GM13977 (cell line): ENCODE measurements at regions not wholly inside any gene's neighbourhood (a gene's known extent, or its start where the extent isn't known, plus 50 kb on each side); places are given as distances from the start of the nearest gene placed in this dataset.

ENCODE experiments used
- DNase-seq: peaks from one replicate; pipeline ENCODE4 v3.0.0; 2012; ENCODE audit warnings: low spot score
- in situ Hi-C: fragments of 300-500 bp; cut with MboI; formaldehyde crosslinking; loops from one replicate; pipeline ENCODE4 v1.12.0; 2022; ENCODE audit warnings: low sequenced_read_pairs, low pct_unique_long_range_greater_than_20kb, mixed read lengths, inconsistent platforms; ENCODE audit not compliant: unreplicated experiment
- TF ChIP-seq, protein P1 (sequence below): IDR thresholded peaks from 2 replicates; pipeline ENCODE4 v1.5.1; 2012; ENCODE audit warnings: mild to moderate bottlenecking, control low read depth; ENCODE audit not compliant: insufficient read depth; ENCODE audit errors: extremely low read depth, missing control alignments

DNA sequence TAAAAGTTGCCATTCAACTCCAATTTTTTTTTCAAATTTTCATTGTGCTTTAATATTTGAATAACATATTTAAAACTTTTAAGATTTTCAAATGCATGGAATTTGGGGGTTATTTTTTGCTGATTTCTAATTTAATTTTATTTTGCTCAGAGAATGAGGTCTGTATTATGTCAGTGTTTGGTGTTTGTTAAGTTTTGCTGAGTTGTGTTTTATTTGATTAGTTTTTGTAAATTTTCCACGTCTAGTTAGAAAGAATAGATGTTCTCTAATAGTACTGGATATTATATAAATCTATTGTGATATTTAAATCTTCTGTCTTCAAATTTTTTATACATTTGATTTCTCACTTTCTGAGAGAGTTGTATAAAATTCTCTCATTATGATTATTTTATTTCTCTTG is 145.9 kb downstream of the MACIR start:
- DNase-seq: no peak
- TF ChIP-seq, protein P1, sequence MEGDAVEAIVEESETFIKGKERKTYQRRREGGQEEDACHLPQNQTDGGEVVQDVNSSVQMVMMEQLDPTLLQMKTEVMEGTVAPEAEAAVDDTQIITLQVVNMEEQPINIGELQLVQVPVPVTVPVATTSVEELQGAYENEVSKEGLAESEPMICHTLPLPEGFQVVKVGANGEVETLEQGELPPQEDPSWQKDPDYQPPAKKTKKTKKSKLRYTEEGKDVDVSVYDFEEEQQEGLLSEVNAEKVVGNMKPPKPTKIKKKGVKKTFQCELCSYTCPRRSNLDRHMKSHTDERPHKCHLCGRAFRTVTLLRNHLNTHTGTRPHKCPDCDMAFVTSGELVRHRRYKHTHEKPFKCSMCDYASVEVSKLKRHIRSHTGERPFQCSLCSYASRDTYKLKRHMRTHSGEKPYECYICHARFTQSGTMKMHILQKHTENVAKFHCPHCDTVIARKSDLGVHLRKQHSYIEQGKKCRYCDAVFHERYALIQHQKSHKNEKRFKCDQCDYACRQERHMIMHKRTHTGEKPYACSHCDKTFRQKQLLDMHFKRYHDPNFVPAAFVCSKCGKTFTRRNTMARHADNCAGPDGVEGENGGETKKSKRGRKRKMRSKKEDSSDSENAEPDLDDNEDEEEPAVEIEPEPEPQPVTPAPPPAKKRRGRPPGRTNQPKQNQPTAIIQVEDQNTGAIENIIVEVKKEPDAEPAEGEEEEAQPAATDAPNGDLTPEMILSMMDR: no peak
- in situ Hi-C loops: no loop called here

DNA sequence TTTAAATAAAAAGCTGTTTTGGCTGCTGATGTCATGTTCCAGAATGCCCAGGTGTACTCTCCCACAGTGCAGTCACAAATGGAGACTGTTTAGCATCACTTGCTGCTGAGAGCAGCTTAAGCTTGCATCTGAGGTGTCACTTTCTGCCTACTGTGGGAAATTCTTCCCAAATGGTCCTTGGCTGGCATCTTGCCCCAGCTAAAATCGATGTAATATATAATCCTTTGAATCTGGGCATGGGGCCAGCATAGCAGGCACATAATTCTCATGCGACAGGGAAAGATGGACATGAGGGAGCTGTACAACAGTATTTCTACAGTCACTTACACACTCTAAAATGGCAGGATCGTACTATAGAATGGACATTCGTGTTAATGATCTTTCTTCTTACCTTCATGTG is 144.3 kb downstream of the MACIR start:
- DNase-seq: no peak
- TF ChIP-seq, protein P1: no peak
- in situ Hi-C loops: no loop called here

DNA sequence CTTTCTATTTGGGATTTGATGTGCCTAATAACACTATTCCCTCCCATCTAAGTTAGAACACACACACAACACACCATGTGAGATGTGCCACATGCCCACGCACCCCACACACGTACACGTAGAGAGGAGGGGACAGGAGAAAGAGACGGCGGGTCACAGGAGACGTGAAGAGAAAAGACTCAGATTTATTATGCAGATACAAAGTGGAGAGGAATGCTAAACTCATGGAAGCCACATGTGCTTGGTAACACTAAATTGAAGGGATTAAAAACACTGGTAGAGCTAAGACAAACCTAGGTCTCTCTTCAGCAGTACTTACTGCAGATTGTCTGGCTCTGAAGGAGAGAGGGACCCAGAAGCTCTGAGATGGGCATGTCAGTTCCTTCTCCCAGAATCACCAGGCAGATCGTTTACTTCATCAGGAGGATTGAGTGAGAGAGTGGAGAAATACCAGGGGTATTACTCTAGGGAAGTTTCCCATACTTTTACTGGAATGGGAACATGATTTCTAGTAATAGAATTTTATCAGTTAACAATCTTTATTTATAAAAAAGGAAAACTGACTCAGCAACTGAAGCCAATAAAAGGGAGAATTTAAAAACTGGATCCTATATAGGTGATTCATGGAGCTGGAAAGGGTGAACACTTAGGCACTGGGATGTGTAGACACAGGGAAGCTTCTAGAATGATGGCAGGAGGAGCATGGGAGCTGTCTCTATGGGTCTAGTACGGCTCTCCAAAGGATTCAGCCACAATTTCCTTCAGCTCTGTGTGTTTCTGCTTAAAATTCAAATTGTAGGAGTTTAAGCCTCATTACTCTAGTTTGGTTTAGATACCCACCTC is 139.4 kb downstream of the MACIR start:
- no peak for DNase-seq
- TF ChIP-seq, protein P1: no peak
- in situ Hi-C loops: no loop called here

DNA sequence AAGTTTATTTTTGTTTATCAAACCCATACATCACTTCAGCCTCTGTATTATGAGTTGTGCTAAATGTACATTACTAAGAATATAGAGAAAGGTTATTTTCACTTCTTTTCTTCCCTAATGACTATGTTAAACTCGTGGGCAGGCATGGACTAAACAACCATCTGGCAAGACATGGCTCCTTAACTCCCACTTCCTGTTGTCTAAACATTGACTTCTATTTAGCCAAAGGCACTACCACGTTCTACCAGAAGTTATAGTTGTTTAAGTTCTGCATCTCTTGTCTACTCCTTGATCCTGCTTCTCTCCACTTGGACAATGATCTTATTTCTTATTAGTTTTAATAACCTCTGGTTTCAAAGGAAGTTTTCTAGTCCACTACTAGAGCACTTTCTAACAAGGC is 136.1 kb downstream of the MACIR start:
- no peak for DNase-seq

DNA sequence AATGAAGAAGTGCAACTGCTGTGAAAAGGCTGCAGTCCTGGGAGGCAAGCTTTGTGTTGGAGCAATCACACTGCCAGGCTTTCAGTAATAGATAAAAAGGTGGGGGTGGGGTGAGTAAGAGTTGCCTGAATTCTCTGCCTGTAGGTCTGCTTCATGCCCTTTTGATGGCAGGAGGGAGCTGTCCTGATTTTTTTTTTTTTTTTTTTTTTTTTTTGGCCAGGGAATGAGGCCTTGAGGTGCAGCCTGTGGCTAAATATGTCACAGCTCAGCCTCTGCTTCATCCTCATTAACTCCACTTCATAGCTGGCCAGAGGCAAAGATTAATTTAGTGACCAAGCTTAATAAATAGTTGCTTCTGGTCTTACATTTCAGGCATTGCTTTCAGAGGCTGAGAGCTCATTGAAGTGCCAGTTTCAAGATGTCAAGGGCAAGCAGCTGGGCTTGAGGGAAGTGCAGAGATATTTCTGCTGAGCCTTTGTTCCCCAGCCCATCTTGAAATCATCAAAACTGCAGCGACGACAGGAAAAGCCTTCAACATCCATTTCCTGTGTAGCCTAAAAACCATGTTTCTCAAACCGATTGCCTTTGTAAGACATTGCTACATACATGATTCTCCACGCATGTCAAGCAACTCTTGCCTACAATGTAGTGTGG is 134.7 kb downstream of the MACIR start:
- TF ChIP-seq, protein P1: no peak
- no peak for DNase-seq
- in situ Hi-C loops: no loop called here

More for the DNA sequence above, 136.1 kb downstream of the MACIR start:
- in situ Hi-C loops: no loop called here
- TF ChIP-seq, protein P1: no peak

DNA sequence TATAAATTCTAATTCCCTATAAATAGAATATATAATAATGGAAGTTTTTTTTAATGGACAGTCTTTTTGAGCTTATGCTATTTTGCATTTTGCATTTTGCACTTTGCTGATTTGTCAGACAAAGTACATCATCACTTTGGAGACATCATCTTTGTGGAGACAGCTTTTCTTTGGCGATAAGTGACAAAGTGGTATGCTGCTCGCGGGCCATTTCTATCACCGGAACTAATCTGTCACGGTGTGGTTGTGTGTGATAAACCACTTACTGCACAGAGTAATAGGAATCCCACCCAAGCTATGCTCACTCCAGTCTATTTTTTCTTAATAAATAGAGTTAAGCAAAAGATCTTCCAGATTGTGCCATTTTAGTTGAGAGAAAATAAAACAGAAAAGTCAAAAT is 133.1 kb downstream of the MACIR start:
- TF ChIP-seq, protein P1: no peak
- in situ Hi-C loops: no loop called here
- DNase-seq: no peak
